NB4 (cell line): ENCODE measurements at regions not wholly inside any gene's neighbourhood (a gene's known extent, or its start where the extent isn't known, plus 50 kb on each side); places are given as distances from the start of the nearest gene placed in this dataset.

Experiments used
- CTCF ChIP-seq: IDR thresholded peaks from one replicate; pipeline ENCODE4 v1.5.1; 2012; ENCODE audit warnings: low read depth, low read length
- POLR2A ChIP-seq: IDR thresholded peaks from 2 replicates; pipeline ENCODE4 v1.6.1; 2011; ENCODE audit warnings: mild to moderate bottlenecking; ENCODE audit not compliant: insufficient read length; ENCODE audit errors: extremely low read depth

- TF ChIP-seq CTCF = peak; percentile 98
- no peak for TF ChIP-seq POLR2A
Observed at GRCh38 chr7:53350241-53350640, 314.8 kb downstream of the POM121L12 start.
